NCI-H446 (cell line): ENCODE measurements at regions not wholly inside any gene's neighbourhood (a gene's known extent, or its start where the extent isn't known, plus 50 kb on each side); places are given as distances from the start of the nearest gene placed in this dataset.
A peak's percentile ranks its signal among the peaks of the same experiment; 100 is the strongest.
"Not testable (repeated sequence)": the region's sequence is repeated elsewhere in the genome, so short reads cannot be mapped to it uniquely, and the experiment has no call there.

Experiments used
- DNase-seq, 2 experiments: peaks; one replicate each; lab custom pipeline; 2025; lab: John Stamatoyannopoulos, UW

GRCh38 chr11:38582151-38582550 is 1984.1 kb upstream of the RAG2 start:
- no peak for DNase-seq

DNA sequence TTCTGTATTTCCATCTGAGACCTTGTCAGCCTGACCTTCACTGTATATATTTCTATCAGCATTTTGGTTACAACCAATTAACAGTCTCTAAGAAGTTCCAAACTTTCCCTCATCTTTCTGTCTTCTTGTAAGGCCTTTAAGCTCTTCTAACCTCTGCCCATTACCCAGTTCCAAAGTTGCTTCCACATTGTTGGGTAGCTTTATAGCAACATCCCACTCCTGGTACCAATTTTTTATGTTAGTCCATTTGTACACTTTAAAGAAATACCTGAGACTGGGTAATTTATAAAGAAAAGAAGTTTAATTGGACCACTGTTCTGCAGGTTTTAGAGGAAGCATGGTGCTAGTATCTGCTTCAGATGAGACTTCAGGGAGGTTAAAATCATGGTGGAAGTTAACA is 1979.7 kb upstream of the RAG2 start:
- no peak for DNase-seq

- no peak for DNase-seq
Measured at GRCh38 chr11:38562562-38562961, 1964.5 kb upstream of the RAG2 start.

- peak; percentile 86 to 95 for DNase-seq
Measured at GRCh38 chr11:38553148-38553547, 1955.1 kb upstream of the RAG2 start.

DNA sequence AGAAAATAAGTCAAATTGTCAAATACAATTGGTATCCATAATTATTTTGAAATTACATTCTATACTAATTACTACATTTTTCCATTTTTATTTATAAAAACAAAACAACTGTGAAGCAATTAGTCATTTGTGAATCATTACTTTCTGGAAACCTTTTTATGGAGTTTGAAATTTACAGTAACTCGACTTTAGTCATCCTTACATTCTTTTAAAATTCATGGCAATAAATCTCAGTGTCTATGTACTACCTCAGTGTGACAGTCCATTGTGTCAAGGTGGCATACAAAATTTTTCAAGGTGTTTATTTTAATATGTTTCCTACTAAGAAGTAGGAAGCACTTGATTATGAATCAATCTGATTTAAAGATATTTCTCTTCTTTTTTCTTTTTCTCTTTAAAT is 1949.4 kb upstream of the RAG2 start:
- DNase-seq, result no peak

- no peak for DNase-seq
Measured at GRCh38 chr11:38543986-38544385, 1946.0 kb upstream of the RAG2 start.

GRCh38 chr11:38543311-38543710 is 1945.3 kb upstream of the RAG2 start:
- no peak for DNase-seq

- DNase-seq, result no peak
Measured at GRCh38 chr11:38538866-38539680, 1941.0 kb upstream of the RAG2 start.

- DNase-seq, result no peak
Measured at GRCh38 chr11:38530226-38530625, 1932.2 kb upstream of the RAG2 start.

DNA sequence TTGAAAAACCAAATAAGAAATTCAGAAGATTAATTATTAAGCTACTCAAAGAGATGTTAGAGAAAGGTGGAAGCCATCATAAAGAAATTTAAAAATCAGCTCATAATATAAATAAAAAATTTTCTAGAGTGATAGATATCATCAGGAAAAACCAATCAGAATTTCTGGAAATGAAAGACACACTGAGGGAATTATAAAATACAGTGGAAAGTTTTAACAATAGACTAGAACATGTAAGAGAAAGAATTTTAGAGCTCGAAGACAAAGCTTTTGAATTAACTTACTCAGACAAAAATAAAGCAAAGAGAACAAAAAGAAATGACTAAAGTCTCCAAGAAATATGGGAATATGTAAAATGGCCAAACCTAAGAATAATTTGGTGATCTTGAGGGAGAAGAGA is 1926.9 kb upstream of the RAG2 start:
- no peak for DNase-seq

DNA sequence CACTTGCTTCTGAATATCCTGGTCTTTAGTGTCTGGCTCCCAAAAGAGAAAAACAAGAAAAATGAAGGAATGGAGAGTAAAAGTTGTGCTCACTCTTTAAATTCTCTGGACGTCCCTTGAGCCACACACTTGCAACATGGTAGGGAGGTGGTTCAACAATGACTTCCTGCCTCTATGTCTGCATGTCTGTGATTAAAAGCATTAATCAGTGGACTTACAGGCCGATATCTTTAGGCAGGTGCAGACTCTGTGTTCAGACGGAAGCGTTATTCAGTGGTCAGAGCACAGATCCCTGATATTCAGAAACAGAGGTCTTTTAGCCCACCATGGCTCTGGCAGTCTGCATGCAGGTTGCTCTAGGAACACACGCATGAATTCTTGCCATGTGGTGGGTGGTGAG is 1920.0 kb upstream of the RAG2 start:
- DNase-seq, result no peak

DNA sequence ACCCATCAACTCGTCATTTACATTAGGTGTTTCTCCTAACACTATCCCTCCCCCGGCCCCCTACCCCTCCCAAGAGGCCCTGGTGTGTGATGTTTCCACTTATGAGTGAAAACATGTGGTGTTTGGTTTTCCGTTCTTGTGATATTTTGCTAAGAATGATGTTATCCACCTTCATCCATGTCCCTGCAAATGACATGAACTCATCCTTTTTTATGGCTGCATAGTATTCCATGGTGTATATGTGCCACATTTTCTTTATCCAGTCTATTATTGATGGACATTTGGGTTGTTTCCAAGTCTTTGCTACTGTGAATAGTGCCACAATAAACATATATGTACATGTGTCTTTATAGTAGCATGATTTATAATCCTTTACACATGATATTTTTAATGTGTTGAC is 1914.8 kb upstream of the RAG2 start:
- DNase-seq, result not testable (repeated sequence)

DNA sequence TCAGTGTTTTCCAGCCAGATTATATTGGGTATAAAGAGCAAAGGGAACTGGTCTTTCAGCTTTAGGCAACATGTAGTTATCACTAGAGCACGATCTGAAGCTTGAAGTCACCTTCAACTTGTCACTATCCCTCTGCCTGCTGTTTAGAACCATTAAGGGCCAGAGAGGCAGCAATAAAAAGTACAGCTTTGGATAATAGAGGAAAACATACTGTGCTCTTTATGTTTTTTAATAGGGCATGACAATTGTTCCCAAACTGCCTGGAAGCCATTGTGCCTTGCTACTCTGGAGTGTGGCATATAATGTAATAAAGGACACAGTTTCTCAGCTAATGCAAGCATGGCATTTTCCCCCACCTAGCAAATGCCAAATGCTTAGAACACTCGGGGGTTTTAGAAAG is 1912.0 kb upstream of the RAG2 start:
- DNase-seq, result no peak

DNA sequence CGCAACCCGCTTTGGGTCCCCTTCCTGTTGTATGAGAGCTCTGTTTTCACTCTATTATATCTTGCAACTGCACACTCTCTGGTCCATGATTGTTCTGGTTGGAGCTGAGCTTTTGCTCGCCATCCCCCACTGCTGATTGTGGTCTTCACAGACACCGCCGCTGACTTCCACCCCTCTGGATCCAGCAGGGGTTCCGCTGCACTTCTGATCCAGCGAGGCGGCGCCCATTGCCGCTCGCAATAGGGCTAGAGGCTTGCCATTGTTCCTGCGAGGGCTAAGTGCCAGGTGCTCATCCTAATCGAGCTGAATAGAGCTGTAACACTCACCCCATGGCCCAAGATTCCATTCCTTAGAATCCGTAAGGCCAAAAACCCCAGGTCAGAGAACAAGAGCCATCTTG is 1905.8 kb upstream of the RAG2 start:
- DNase-seq, result no peak

GRCh38 chr11:38498721-38499120 is 1900.7 kb upstream of the RAG2 start:
- DNase-seq, result peak in 1 of 2 experiments; percentile 30

- DNase-seq, result no peak
Measured at GRCh38 chr11:38491986-38492385, 1894.0 kb upstream of the RAG2 start.

DNA sequence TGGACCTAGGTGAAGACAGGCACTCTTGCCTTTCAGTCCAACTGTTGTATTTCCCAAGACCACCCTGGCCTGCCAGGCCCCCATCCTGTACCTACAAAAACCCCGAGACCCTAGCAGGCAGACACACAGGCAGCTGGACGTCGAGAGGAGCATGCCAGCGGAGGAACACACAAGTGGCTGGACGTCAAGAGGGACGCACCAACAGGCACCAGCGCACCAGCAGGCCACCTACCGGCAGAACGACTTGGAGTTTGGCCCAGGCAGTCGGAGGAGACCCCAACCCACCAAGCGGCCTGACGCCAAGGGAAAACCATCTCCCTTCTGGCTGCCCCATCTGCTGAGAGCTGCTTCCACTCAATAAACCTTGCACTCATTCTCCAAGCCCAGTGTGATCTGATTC is 1883.4 kb upstream of the RAG2 start:
- DNase-seq, result no peak

- no peak for DNase-seq
Measured at GRCh38 chr11:38476808-38477575, 1879.0 kb upstream of the RAG2 start.

DNA sequence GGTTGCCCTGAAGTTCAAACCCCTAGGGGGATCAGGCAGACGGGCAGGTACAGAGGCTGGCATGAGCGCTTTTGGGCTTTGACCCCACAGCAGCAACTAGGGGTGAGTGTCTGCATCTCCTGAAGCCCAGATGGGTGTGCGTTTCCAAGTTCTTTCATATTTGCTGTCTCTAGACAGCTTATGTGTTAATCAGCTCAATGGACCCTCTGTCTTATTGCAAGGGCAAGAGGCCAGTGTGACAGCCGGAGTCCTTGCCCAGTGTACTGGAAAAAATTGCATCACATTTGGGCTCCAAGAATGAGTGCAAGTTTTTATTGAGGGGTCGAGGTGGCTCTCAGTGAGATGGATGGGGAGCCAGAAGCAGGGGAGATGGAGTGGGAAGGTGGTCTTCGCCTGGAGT is 1863.7 kb upstream of the RAG2 start:
- DNase-seq, result peak in 1 of 2 experiments; percentile 66

DNA sequence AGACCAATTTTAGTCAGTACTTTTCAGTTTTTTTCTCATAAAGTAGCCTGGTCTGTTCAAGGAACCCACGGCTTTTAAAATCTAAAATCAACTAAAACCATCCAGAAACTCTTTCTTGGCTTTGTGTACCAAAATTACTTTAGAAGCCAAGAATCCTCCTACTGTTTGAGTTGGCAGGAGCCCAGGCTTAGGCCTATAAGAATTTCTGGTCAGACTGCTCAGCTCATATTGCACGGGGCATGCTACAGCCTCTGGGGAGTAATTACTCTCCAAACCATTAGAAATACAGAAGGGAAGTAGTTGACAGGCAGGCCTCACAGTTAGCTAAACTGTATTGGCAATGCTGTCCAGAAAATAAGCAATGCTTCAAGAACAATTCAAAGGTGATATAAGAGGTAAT is 1862.9 kb upstream of the RAG2 start:
- DNase-seq, result peak; percentile 92 to 98

DNA sequence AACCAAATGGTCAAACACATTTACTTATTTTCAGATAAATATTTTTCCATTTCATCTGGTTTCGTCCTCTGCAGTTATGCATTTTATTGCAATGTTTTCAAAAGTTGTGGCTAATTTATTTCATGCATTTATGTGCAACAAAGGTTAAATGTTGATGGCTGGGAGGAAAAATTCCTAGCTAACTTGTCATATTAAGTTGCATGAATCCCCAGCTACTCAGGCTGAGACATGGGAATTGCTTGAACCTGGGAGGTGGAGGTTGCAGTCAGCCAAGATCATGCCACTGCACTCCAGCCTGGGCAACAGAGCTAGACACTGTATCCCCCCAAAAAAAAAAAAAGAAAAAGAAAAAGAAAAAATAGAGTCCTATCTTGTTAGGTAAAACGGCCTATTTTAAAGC is 1862.4 kb upstream of the RAG2 start:
- DNase-seq, result peak in 1 of 2 experiments; percentile 15

- no peak for DNase-seq
Measured at GRCh38 chr11:38456371-38456770, 1858.3 kb upstream of the RAG2 start.

DNA sequence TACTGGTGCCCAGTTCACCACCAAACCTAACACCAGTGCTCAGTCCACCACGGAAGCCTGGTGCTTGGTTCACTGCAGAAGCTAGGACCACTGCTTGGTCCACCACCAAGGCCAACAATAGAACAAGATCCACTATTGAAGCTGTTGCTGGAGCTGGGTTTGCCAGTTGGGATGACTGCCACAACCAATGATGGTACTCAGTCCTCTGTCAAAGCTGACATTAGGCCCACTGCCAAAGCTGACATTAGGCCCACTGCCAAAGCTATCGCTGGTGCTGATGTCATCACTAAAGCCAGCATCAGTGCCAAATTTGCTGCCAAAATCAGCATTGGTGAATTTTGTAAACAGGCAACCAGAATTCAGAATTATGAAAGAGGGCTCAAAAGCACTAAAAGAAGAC is 1850.2 kb upstream of the RAG2 start:
- peak; percentile 97 for DNase-seq
